HEK293T (cell line): ENCODE measurements at regions not wholly inside any gene's neighbourhood (a gene's known extent, or its start where the extent isn't known, plus 50 kb on each side); places are given as distances from the start of the nearest gene placed in this dataset.

ENCODE experiments used
- CTCF ChIA-PET: fragments of 350-600 bp; formaldehyde crosslinking; extraction: SDS; loops from one replicate; lab custom pipeline; 2021; ENCODE audit warnings: antibody characterized with exemption, inconsistent platforms; lab: Yijun Ruan, JAX
- POLR2A ChIA-PET: fragments of 350-600 bp; formaldehyde crosslinking; extraction: SDS; loops from one replicate; lab custom pipeline; 2020; ENCODE audit warnings: antibody characterized with exemption, inconsistent platforms; lab: Yijun Ruan, JAX
- DNase-seq: peaks from one replicate; pipeline ENCODE4 v3.0.0; 2012; ENCODE audit warnings: mixed read lengths; ENCODE audit errors: extremely low spot score
- ARNT ChIP-seq: fragments of 450-650 bp; IDR thresholded peaks from 2 replicates; pipeline ENCODE4 v1.6.1; 2017; ENCODE audit warnings: mild to moderate bottlenecking
- BHLHE40 ChIP-seq: fragments of 450-650 bp; IDR thresholded peaks from 2 replicates; pipeline ENCODE4 v1.6.1; 2016; ENCODE audit warnings: mild to moderate bottlenecking, moderate library complexity, borderline replicate concordance
- CTBP1 ChIP-seq: fragments of 450-650 bp; IDR thresholded peaks from 2 replicates; pipeline ENCODE4 v1.6.1; 2016; ENCODE audit warnings: borderline replicate concordance
- ELF4 ChIP-seq: fragments of 450-650 bp; IDR thresholded peaks from 2 replicates; pipeline ENCODE4 v1.6.1; 2017; ENCODE audit warnings: antibody characterized with exemption
- FOXA1 ChIP-seq: fragments of 450-650 bp; IDR thresholded peaks from 2 replicates; pipeline ENCODE4 v1.6.1; 2016; ENCODE audit warnings: mild to moderate bottlenecking
- FOXK2 ChIP-seq: fragments of 450-650 bp; IDR thresholded peaks from 2 replicates; pipeline ENCODE4 v1.6.1; 2016; ENCODE audit warnings: mild to moderate bottlenecking
- FOXM1 ChIP-seq: fragments of 450-650 bp; IDR thresholded peaks from 2 replicates; pipeline ENCODE4 v1.6.1; 2017; ENCODE audit warnings: mild to moderate bottlenecking, borderline replicate concordance
- HDGF ChIP-seq: fragments of 450-650 bp; IDR thresholded peaks from 2 replicates; pipeline ENCODE4 v1.6.1; 2017; ENCODE audit warnings: antibody characterized with exemption, borderline replicate concordance
- L3MBTL2 ChIP-seq: fragments of 450-650 bp; conservative IDR thresholded peaks from 2 replicates; pipeline ENCODE4 v1.6.1; 2016; ENCODE audit warnings: mild to moderate bottlenecking
- LEF1 ChIP-seq: fragments of 450-650 bp; IDR thresholded peaks from 2 replicates; pipeline ENCODE4 v1.6.1; 2017; ENCODE audit warnings: mild to moderate bottlenecking, borderline replicate concordance
- NFRKB ChIP-seq: fragments of 450-650 bp; IDR thresholded peaks from 2 replicates; pipeline ENCODE4 v1.6.1; 2016; ENCODE audit warnings: mild to moderate bottlenecking, moderate library complexity
- PKNOX1 ChIP-seq: fragments of 450-650 bp; IDR thresholded peaks from 2 replicates; pipeline ENCODE4 v1.6.1; 2016
- SP1 ChIP-seq: fragments of 450-650 bp; IDR thresholded peaks from 2 replicates; pipeline ENCODE4 v1.6.1; 2017
- SUZ12 ChIP-seq: fragments of 450-650 bp; IDR thresholded peaks from 2 replicates; pipeline ENCODE4 v1.6.1; 2016; ENCODE audit warnings: mild to moderate bottlenecking
- TARDBP ChIP-seq: fragments of 450-650 bp; IDR thresholded peaks from 2 replicates; pipeline ENCODE4 v1.6.1; 2016
- ZNF384 ChIP-seq: fragments of 450-650 bp; IDR thresholded peaks from 2 replicates; pipeline ENCODE4 v1.6.1; 2016

GRCh38 chr7:80334196-80334595 lies 177.7 kb downstream of the GNAT3 start:
- POLR2A ChIA-PET: no interaction called here
- DNase-seq: no peak
- TF ChIP-seq HDGF: no peak
- TF ChIP-seq PKNOX1: no peak
- no peak for TF ChIP-seq ELF4
- TF ChIP-seq FOXA1: no peak
- no peak for TF ChIP-seq SP1
- CTCF ChIA-PET: interaction anchor here (0.8 kb wide), 1 partner anchor 200 kb away, joined by 3 read pairs; no protein-coding TSS in a partner anchor

GRCh38 chr7:80333040-80333439 lies 178.8 kb downstream of the GNAT3 start:
- CTCF ChIA-PET: interaction anchor here (0.6 kb wide), 1 partner anchor 9 kb away, joined by 3 read pairs; no protein-coding TSS in a partner anchor
- TF ChIP-seq PKNOX1 (no peak), ARNT (no peak), L3MBTL2 (no peak), TARDBP (no peak), ZNF384 (no peak), NFRKB (no peak), FOXM1 (no peak), HDGF (no peak), SUZ12 (no peak), BHLHE40 (no peak)
- no peak for DNase-seq
- POLR2A ChIA-PET: no interaction called here

- TF ChIP-seq NFRKB (no peak), FOXA1 (no peak), L3MBTL2 (no peak), SUZ12 (no peak), CTBP1 (no peak), HDGF (no peak), ARNT (no peak), PKNOX1 (no peak), ZNF384 (no peak), BHLHE40 (no peak), SP1 (no peak), ELF4 (no peak), FOXM1 (no peak), FOXK2 (no peak)
- CTCF ChIA-PET: no interaction called here
- POLR2A ChIA-PET: no interaction called here
- no peak for DNase-seq
Measured at GRCh38 chr7:80330434-80330833, 181.4 kb downstream of the GNAT3 start.

- ChIA-PET POLR2A (no interaction called here), CTCF (interaction anchor here (0.6 to 0.7 kb wide), 2 partner anchors 9 to 66 kb away, joined by 3 to 6 read pairs; no protein-coding TSS in a partner anchor)
- no peak for TF ChIP-seq CTBP1
- no peak for TF ChIP-seq NFRKB
- TF ChIP-seq TARDBP: no peak
- TF ChIP-seq BHLHE40: no peak
- TF ChIP-seq FOXA1: no peak
- TF ChIP-seq SP1: no peak
- no peak for TF ChIP-seq LEF1
- no peak for TF ChIP-seq FOXM1
- no peak for TF ChIP-seq ZNF384
- TF ChIP-seq ARNT: no peak
- TF ChIP-seq ELF4: no peak
- TF ChIP-seq FOXK2: no peak
- TF ChIP-seq SUZ12: no peak
- no peak for TF ChIP-seq HDGF
- no peak for TF ChIP-seq L3MBTL2
- no peak for TF ChIP-seq PKNOX1
- no peak for DNase-seq
Measured at GRCh38 chr7:80324032-80324431, 187.8 kb downstream of the GNAT3 start.

- POLR2A ChIA-PET: no interaction called here
- CTCF ChIA-PET: no interaction called here
Measured at GRCh38 chr7:80319461-80319860, 184.8 kb downstream of the GNAI1 start.

GRCh38 chr7:80318081-80318480 lies 183.4 kb downstream of the GNAI1 start:
- no peak for TF ChIP-seq PKNOX1
- DNase-seq: no peak
- ChIA-PET CTCF (no interaction called here), POLR2A (no interaction called here)

More at GRCh38 chr7:80319461-80319860, 184.8 kb downstream of the GNAI1 start:
- TF ChIP-seq LEF1: no peak
- no peak for TF ChIP-seq ARNT
- no peak for TF ChIP-seq L3MBTL2
- TF ChIP-seq CTBP1: no peak
- no peak for TF ChIP-seq BHLHE40
- no peak for TF ChIP-seq SP1
- TF ChIP-seq ELF4: no peak
- no peak for DNase-seq
